NCI-H1417 (cell line): ENCODE measurements at regions not wholly inside any gene's neighbourhood (a gene's known extent, or its start where the extent isn't known, plus 50 kb on each side); places are given as distances from the start of the nearest gene placed in this dataset.

ENCODE experiments used
- DNase-seq, 3 experiments: peaks; one replicate each; lab custom pipeline; 2025; lab: John Stamatoyannopoulos, UW

DNA sequence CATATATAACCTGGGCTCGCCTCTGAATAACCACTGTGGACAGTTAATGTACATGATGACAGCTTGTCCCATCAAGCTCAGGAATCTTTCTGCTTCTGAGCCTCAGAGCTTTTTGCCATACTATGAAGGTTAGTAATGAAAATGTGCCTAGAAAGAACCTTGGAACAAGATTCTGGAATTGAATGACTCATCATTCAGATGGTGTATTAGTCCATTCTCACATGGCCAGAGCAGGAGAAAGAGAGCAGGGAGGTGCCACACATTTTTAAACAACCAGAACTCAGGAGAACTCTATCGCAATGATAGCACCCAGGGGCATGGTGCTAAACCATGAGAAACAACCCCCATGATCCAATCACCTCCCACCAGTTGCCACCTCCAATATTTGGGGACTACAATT lies 542.1 kb downstream of the PRR16 start:
- DNase-seq = no peak

DNA sequence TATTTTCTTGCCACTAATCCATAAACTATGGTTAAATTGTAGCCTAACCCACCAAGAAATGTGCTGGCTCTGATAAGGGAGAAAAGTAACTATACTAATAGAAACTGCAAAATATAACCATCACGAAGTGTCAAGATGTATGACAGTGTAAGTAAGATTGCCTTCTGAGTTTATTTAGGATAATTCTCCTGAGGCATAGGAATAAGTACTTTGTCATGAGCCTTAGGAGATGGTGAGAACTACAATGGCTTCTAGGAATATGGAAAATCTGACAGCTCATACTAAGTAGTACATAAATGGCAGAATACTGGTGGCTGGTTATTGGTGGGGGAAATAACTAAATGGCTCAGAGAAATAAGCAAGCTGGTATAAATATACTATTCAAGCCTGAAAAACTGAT lies 543.9 kb downstream of the PRR16 start:
- no peak for DNase-seq

DNA sequence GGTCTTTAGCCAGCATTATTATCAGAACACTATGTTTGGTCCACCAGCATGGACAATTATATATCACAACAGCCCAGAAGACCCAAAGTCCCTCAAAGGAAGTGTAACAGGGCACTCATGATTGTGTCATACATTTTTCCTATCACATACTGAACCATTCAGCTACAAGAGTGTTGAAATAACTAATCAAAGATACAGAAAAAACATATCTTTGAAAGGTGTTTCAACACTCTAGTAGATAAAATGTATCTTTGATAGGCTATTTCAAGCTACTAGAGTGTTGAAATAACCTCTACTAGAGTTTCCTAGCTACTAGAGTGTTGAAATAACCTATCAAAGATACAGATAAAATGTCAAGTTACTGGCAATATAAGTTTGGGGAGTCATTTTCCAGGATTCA lies 545.0 kb downstream of the PRR16 start:
- DNase-seq = no peak

DNA sequence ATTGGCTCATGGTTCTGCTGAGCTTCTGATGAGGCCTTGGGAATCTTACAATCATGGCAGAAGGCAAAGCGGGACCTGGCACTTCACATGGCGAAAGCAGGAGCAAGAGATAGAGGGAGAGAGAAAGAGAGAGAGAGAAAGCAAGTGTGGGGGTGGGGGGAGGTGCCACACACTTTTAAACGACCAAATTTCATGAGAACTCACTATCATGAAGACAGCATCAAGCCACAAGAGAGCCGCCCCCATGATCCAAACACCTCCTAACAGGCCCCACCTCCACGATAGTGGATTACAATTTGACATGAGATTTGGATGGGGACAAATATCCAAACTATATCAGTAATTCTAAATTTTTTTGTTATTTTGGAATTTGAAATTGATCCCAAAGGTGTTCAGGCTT lies 553.9 kb downstream of the PRR16 start:
- no peak for DNase-seq

DNA sequence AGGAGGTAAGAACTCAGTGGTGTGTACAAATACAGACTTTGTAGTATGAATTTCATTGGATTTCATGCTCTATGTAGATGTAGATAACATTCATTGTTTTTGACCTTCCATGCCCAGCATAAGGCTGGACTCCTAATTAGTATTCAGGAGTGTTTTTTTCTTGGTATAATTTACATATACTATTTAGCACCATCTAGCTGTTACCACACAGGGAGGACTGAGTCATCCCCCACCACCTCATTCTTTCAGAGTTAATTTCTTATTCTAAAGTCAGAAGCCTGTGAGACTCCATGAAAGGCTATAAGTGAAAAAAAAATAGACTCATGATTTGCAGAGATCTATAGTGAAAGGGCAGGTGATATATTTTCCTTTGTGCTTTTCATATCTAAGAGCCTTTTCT lies 555.0 kb downstream of the PRR16 start:
- no peak for DNase-seq

DNA sequence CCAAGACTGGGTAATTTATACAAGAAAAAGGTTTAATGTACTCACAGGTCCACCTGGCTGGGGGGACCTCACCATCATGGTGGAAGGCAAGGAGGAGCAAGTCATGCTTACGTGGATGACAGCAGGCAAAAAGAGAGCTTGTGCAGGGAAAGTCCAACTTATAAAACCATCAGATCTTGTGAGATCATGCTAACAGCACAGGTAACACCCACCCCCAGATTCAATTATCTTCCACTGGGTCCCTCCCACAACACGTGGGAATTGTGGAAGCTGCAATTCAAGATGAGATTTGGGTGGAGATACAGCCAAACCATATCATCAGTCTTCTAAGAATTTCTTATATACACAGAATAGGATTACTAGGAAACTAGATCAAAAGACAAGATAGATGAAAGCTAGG lies 555.6 kb downstream of the PRR16 start:
- DNase-seq = no peak

DNA sequence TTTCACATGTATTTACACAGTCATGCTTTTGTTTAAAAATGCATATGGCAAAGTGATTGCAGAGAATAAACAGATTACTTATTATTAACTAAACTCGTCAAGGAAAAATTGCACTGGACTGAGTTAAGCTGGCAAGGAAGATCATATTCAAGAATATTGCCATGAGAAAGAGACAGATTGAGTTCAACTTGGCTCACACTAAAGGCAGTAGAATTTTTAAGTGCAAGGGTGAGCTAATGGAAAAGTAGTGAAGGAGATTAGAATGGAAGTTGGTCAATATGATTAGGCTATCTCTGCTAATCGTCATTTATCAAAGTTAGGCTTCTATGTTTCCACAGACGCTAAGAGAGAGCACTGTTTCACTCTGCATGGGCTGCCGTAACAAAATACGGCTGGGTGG lies 557.6 kb downstream of the PRR16 start:
- no peak for DNase-seq

DNA sequence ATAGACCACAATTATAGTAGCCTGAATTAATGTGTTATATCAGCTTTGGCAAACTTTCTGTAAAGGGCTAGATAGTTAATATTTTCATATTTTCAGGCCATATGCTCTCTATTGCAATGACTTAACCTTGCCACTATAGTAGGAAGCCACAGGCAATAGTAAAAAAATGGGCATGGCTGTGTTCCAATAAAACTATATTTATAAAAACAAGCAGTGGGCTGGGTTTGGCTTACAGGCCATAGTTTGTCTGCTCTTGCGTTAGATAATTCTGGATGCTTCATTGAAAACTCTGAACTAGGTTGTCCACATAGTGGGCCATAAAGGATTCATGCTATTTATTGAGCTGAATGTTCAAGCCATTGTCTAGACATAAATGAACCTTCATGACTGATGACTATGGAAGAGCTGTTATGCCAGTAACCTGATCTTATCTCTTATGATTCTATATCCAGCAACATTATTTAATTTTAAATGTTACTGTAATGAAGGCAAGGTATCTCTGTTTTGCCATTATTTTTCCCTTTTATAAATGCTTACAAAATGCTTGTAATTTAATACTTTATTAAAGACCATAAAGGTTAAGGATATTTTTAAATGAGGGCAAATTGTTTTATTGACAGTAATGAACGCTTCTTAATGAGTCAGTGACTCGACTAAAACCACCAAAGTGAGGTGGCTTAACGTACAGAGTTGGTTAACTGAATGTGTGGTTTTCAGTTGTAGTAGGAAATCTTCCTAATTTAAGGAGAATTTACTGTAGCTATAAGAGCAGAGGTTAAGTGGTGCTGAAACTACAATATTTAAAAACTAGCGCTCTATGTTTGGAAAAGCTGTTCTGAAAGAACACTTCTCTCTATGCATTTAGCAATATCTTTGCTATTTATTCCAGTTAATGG lies 560.6 kb downstream of the PRR16 start:
- DNase-seq = no peak

DNA sequence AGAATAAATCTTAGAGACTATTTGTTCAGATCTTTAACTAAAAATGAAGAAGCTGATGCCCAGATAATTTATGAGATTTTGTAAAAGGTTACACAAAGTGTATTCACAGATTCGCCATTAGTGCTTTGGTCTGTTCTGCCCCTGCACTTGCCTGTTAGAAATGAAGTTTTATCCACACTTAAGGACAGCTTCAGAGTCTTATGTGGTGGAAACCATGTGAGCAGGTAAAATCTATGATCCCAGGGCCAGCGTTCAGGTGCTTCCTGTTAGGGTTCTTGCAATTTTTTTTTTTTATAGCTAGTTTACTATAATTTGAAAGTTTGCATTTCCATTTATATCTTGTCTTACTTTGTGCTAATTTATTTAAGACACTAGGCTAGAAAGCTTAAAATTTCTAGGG lies 561.6 kb downstream of the PRR16 start:
- DNase-seq = no peak

DNA sequence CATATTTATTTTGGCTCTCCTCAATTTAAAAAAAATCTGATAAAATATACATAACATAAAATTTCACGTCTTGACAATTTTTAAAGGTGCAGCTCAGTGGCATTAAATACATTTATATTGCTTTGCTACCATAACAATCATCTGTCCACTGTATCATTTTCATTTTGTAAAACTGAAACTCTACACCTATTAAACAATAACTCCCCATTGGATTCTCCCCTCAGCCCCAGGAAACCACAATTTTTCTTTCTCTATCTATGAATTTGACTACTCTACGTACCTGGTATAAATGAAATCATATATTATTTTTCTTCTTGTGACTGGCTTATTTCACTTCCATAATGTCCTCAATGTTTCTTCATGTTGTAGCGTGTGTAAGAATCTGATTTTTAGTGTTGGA lies 563.5 kb downstream of the PRR16 start:
- no peak for DNase-seq

DNA sequence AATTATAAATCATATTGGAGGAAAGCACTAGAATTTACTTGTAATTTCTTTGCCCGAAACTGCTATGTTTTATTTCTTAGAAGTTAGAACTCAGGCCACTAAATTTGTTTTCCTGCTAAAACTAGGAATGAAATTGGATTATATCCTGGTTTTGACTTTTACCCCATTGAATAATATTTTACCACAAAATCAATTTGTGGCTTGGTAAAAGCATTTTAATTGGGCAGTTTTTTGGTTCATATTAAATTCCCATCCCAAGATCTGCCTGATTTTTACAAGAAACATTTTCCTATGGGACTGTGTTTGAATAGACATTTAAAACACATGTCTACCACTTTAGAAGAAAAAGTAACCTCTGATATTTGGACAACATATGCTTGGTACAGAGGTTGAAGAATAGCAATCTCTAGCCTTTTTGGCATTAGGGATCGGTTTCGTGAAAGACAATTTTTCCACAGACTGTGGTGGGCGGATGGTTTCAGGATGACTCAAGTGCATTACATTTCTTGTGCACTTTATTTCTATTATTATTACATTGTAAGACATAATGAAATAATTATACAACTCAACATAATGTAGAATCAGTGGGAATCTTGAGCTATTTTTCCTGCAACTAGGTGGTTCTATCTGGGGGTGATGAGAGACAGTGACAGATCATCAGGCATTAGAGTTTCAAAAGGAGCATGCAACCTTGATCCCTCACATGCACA lies 565.6 kb downstream of the PRR16 start:
- no peak for DNase-seq

DNA sequence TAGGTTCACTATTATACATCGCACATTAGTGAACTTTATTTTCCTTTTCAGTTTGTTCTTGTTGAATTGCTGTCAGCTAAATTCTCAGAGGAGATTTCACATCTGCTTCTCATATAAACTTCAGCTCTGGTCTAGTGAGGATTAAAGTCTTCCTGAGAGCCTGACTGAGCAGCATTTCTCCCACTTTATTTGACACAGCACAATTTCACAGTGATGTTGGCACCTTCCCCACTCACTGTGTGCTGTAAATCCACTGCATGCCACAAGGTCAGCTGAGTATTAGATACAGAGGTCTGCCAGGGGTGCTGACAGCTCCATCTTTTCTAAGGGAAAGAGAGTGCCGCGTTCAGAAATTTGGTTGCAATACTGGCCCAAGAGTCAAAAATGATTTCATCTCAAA lies 567.4 kb downstream of the PRR16 start:
- DNase-seq = no peak

DNA sequence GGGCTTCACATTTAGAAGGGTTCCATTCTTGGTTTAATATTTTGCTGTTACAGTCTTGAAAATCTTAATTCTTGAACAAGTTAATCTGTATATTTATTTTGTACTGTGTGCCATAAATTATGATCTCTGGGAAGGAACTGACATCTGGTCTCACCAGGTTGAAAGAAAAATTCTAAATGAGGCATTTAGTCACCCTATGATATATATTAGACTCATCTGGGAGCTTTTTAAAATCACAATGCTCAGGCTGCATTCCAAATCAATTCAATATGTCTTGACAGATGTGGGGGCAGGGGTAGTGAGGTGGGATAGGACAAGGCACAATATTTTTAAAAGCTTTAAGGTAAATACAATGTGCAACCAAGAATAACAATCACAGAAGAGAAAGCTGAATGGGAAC lies 569.2 kb downstream of the PRR16 start:
- no peak for DNase-seq

DNA sequence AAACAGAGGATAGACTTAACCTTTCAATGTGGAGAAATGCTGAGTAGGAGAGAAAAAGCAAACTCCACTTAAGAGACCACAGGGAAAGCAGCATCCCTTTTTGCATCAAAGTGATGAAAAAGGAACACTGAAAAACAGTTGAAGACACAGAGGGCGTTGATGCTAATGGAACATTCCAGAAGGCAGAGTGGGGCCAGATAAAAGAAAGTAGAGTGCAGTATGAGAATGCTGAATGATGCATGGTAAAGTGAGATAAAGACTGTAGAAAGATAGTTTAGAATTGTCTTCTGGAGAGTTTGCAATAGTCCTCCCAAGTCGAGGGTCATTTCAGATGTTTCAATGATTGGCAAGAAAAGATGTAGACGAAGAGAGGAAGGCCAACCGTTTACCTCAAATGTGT lies 574.3 kb downstream of the PRR16 start:
- DNase-seq = no peak

DNA sequence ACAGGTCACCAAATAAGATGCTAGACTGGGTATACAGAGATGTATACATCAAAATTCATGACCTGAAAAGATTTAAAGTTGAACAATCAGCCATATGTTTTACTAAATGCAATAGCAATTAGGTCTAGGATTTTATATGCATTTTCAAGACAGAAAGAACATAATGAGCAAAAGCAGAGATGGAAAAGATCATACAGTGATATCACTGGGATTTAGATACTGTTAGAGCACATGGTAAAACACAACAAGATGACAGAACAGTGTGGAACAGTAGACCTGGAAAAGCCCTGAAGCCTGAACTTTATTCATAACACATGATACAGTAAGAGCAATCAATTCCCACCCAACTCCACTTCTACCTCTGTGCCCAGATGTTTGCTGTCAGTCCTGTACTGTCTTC lies 585.9 kb downstream of the PRR16 start:
- DNase-seq = peak in 1 of 3 experiments; percentile 7

DNA sequence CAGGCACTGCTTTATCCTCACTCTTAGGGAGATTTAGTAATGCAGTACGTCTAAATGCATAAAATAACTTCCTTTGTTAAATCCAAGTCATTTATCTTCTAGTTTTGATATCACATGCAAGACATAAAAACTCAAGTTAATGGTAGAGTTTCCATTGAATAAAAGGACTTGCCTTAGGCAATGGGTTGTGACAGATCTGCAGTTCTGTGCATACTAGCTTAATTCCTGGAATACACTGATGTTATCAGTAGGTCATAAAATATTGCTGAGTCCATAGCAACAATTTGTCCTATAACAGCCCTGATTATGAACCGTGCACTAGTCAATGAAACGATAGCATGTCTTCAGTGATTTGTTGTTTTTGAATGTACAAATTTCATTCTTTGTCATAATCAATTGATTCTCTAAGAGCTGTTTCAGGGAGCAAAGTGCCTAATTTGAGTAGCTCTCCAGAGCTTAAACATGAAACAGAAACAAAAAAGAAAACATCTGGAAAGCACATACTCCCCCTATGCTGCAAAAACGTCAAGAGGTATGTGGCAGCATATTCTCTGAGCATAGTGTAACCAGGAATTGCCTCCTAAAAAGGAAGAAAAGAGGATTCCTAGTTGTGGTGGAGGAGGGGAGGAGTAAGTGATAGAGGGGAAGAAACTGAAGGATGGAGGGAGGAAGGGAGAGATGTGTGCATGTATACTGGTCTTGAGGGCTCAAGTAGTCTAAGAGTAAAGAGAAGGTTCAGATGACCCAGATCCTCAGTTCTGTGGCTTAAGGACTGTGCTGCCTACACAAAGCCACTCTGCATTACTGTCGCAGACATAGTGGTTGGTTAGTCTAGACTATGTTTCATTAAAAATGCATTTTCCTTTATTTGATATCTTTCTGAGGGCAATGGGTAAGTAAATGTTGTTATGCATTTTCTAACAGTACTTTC lies 589.2 kb downstream of the PRR16 start:
- no peak for DNase-seq

DNA sequence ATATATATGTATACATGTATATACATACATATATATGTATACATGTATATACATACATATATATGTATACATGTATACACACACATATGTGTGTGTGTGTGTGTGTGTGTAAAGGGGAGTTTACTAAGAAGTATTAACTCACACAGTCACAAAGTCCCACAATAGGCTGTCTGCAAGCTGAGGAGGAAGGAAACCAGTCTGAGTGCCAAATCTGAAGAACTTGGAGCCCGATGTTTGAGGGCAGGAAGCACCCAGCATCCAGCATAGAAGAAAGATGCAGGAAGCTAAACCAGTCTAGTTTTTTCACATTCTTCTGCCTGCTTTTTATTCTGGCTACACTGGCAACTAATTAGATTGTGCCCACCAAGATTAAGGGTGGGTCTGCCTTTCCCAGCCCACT lies 591.5 kb downstream of the PRR16 start:
- no peak for DNase-seq

DNA sequence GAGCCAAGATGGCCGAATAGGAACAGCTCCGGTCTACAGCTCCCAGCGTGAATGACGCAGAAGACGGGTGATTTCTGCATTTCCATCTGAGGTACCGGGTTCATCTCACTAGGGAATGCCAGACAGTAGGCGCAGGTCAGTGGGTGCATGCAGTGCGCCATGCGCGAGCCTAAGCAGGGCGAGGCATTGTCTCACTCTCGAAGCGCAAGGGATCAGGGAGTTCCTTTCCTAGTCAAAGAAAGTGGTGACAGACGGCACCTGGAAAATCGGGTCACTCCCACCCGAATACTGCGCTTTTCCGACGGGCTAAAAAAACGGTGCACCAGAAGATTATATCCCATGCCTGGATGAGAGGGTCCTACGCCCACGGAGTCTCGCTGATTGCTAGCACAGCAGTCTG lies 600.1 kb downstream of the PRR16 start:
- peak in 2 of 3 experiments; percentile 30 to 56 for DNase-seq

DNA sequence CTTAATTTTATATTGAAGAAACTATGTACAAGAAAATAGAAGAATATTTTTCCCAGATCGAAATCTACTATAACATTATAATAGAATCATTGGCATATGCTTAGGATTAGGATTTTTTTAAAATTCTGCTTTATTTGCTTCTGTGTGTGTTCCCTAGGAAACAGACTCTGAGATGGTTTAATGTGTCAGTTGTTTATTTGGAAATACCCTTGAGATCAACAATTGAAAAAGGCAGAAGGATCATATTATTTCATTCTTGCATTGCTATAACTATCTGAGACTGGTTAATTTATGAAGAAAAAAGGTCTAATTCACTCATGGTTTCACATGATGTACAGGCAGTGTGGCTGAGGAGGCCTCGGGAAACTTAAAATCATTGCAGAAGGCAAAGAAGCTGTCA lies 622.6 kb downstream of the PRR16 start:
- no peak for DNase-seq

DNA sequence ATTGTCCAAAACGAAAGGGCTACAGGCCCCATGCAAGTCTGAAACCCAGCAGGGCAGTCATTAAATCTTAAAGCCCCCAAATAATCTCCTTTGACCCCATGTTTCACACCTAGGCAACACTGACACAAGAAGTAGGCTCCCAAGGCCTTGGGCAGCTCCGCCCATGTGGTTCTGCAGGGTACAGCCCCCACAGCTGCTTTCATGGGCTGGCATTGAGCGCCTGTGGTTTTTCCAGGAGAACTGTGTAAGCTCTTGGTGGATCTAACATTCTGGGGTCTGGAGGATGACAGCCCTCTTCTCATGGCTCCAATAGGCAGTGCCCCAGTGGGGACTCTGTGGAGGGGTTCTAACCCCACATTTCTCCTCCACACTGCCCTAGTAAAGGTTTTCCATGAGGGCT lies 623.5 kb downstream of the PRR16 start:
- DNase-seq = no peak

DNA sequence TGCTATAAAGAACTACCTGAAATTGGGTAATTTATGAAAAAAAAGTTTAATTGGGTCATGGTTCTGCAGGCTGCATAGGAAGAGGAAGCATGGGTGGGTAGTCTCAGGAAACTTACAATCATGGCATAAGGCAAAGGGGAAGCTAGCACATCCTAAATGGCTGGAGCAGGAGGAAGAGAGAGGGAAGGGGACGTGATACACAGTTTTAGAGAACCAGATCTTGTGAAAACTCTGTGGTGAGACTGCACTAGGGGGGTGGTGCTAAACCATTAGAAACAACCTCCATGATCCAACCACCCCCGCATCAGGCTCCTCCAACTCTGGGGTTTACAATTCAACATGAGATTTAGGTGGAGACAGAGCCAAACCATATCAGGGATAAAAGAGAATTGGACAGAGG lies 624.2 kb downstream of the PRR16 start:
- DNase-seq = no peak

DNA sequence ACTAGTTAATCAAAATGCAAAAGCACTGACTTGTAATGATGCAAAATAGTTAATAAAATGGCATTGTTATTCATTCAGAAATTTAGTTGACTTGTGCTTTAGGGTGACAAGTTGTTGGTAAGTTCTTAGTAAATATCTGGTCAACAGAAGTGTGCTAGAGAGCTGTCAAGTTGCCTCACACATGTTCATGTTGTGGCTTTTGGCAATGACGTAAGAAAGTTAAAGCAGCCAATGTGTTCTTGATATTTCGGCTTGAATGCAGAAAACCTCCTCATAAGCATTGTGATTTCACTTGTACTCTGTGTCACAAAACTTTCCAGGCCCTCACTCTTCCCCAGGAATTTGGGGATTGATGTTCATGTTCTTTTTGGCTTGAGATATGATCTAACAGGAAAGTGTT lies 626.7 kb downstream of the PRR16 start:
- DNase-seq = no peak

DNA sequence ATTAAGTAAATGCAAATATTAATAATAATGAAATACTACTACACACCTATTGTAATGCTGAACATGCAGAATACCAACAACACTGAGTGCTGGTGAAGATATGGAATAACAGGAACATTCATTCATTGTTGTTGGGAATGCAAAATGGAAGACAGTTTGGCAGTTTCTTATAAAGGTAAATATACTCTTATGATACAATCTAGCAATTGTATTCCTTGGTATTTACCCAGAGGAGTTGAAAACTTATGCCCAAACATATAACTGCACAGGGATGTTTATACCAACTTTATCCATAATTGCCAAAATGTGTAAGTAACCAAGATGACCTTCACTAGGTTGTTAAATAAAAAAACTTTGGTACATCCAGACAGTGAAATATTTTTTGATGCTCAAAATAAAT lies 636.8 kb downstream of the PRR16 start:
- DNase-seq = no peak
